ENCODE measurements at regions not wholly inside any gene's neighbourhood (a gene's known extent, or its start where the extent isn't known, plus 50 kb on each side); places are given as distances from the start of the nearest gene placed in this dataset.
A peak's percentile ranks its signal among the peaks of the same experiment; 100 is the strongest.

GRCh38 chr2:11920993-11921583 lies 174.7 kb downstream of the LPIN1 start:
- no peak for FAIRE-seq
- no peak for DNase-seq (ENCODE audit: low spot score in 2 of 2)

- DNase-seq (ENCODE audit: low spot score in 2 of 2): no peak
- FAIRE-seq: no peak
Observed at GRCh38 chr2:11922294-11922693, 175.9 kb downstream of the LPIN1 start.

GRCh38 chr2:11923935-11924334 lies 177.5 kb downstream of the LPIN1 start:
- FAIRE-seq: no peak
- no peak for DNase-seq (ENCODE audit: low spot score in 2 of 2)

- DNase-seq (ENCODE audit: low spot score in 2 of 2) (no peak), FAIRE-seq (no peak)
Observed at GRCh38 chr2:11925295-11926066, 179.0 kb downstream of the LPIN1 start.

GRCh38 chr2:11930211-11930761 lies 183.9 kb downstream of the LPIN1 start:
- no peak for DNase-seq (ENCODE audit: low spot score in 2 of 2)
- no peak for FAIRE-seq

- FAIRE-seq: no peak
- no peak for DNase-seq (ENCODE audit: low spot score in 2 of 2)
Observed at GRCh38 chr2:11932048-11932512, 185.6 kb downstream of the LPIN1 start.

GRCh38 chr2:11932962-11933361 lies 186.5 kb downstream of the LPIN1 start:
- DNase-seq (ENCODE audit: low spot score in 2 of 2) (no peak), FAIRE-seq (no peak)

- peak in 1 of 2 donors; percentile 14 for DNase-seq (ENCODE audit: low spot score in 2 of 2)
- FAIRE-seq: no peak
Observed at GRCh38 chr2:11933854-11934253, 187.4 kb downstream of the LPIN1 start.

GRCh38 chr2:11936761-11937160 lies 190.3 kb downstream of the LPIN1 start:
- FAIRE-seq (no peak), DNase-seq (ENCODE audit: low spot score in 2 of 2) (no peak)

GRCh38 chr2:11938196-11938595 lies 191.8 kb downstream of the LPIN1 start:
- DNase-seq (ENCODE audit: low spot score in 2 of 2): no peak
- FAIRE-seq: no peak

GRCh38 chr2:11939523-11939922 lies 193.1 kb downstream of the LPIN1 start:
- FAIRE-seq (no peak), DNase-seq (ENCODE audit: low spot score in 2 of 2) (no peak)

- DNase-seq (ENCODE audit: low spot score in 2 of 2): no peak
- no peak for FAIRE-seq
Observed at GRCh38 chr2:11940121-11940743, 193.8 kb downstream of the LPIN1 start.

- DNase-seq (ENCODE audit: low spot score in 2 of 2) (no peak), FAIRE-seq (no peak)
Observed at GRCh38 chr2:11940799-11941198, 194.4 kb downstream of the LPIN1 start.

GRCh38 chr2:11941201-11942177 lies 195.1 kb downstream of the LPIN1 start:
- FAIRE-seq (no peak), DNase-seq (ENCODE audit: low spot score in 2 of 2) (no peak)

- no peak for DNase-seq (ENCODE audit: low spot score in 2 of 2)
- no peak for FAIRE-seq
Observed at GRCh38 chr2:11942178-11942569, 195.7 kb downstream of the LPIN1 start.

GRCh38 chr2:11944311-11944710 lies 197.9 kb downstream of the LPIN1 start:
- FAIRE-seq (no peak), DNase-seq (ENCODE audit: low spot score in 2 of 2) (no peak)

- DNase-seq (ENCODE audit: low spot score in 2 of 2) (no peak), FAIRE-seq (no peak)
Observed at GRCh38 chr2:11945139-11946126, 199.0 kb downstream of the LPIN1 start.

- DNase-seq (ENCODE audit: low spot score in 2 of 2) (no peak), FAIRE-seq (no peak)
Observed at GRCh38 chr2:11947956-11948355, 201.5 kb downstream of the LPIN1 start.

All from frontal cortex (tissue), 3 donors.